GM18909 (cell line): ENCODE measurements at regions not wholly inside any gene's neighbourhood (a gene's known extent, or its start where the extent isn't known, plus 50 kb on each side); places are given as distances from the start of the nearest gene placed in this dataset.
"Not testable (repeated sequence)": the region's sequence is repeated elsewhere in the genome, so short reads cannot be mapped to it uniquely, and the experiment has no call there.

Experiments used
- ATAC-seq: cut with Tn5 transposase; IDR thresholded peaks from one replicate; pipeline ENCODE4 v1.9.1; 2021; ENCODE audit warnings: mild to moderate bottlenecking; ENCODE audit not compliant: unreplicated experiment, poor library complexity

GRCh38 chr3:20846066-20846465, 660.1 kb upstream of the SGO1 start:
- ATAC-seq = no peak

DNA sequence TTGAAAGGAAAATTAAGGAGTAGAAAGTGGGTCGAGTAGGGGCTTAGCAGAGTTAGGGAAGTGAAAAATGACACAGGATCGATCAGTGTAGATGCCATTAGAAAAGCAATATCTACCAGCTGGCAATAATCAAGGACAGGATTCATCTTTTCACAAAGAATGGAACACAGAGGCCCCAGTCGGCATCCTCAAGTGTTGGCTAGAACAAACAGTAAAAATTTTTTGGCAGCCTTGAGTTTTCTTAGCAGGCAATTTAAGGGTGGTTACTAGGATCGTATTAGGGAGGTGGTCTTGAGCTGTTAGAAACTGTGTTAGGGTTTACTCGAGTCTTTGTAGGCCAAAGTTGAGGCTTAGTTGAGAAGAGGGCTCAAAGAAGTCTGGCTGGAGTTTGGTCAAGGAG, 658.8 kb upstream of the SGO1 start:
- ATAC-seq = no peak

GRCh38 chr3:20842594-20843436, 656.8 kb upstream of the SGO1 start:
- ATAC-seq = no peak

- no peak for ATAC-seq
These were observed 656.0 kb upstream of the SGO1 start for GRCh38 chr3:20842002-20842401.

- ATAC-seq = no peak
These were observed 651.8 kb upstream of the SGO1 start for GRCh38 chr3:20837676-20838302.

GRCh38 chr3:20836801-20837200, 650.8 kb upstream of the SGO1 start:
- ATAC-seq = no peak

DNA sequence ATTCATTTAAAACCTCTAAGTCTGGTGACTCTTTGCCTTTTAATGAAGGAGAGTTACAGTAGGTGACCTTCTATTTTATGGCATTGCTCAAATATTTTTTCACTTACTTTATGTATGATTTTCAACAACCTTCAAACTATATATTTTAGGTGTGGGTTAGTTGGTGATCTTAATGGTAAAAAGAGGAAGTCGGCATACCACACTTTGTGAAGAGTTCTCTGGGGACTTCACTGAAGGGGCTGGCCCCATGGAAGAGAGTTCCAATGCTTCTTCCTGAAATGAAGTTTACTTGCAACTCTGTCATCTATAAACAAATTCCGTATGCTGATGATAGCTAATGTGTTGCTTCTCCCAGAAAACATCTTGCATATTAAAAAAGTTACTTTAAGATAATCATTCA, 647.0 kb upstream of the SGO1 start:
- no peak for ATAC-seq

- ATAC-seq = no peak
These were observed 636.2 kb upstream of the SGO1 start for GRCh38 chr3:20822251-20822650.

DNA sequence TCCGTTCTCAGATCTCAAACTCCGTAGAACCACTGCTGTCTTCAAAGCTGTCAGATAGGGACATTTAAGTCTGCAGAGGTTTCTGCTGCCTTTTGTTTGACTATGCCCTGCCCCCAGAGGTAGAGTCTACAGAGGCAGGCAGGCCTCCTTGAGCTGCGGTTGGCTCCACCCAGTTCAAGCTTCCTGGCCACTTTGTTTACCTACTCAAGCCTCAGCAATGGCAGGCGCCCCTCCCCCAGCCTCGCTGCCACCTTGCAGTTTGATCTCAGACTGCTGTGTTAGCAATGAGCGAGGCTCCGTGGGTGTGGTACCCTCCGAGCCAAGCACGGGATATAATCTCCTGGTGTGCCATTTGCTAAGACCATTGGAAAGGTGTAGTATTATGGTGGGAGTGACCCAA, 634.9 kb upstream of the SGO1 start:
- not testable (repeated sequence) for ATAC-seq

GRCh38 chr3:20811631-20812030, 625.6 kb upstream of the SGO1 start:
- ATAC-seq = no peak

DNA sequence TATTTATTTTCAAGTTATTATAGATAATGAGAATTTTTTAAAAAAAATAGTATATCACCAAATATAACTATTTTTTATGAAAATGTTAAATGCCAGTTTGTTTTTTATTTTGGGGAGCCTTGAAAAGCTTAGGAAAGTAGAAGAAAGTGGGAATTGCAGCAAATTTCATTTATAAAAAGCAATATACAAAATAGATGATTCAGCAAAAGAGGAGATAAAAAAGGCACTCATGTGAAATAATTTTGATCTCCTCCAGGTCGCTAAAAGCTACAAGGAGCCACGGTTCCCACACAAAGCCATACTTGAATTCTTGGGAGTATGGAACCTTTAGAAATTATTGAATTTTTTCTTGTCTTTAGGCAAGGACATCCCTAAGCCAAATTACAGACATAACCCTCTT, 625.0 kb upstream of the SGO1 start:
- no peak for ATAC-seq

DNA sequence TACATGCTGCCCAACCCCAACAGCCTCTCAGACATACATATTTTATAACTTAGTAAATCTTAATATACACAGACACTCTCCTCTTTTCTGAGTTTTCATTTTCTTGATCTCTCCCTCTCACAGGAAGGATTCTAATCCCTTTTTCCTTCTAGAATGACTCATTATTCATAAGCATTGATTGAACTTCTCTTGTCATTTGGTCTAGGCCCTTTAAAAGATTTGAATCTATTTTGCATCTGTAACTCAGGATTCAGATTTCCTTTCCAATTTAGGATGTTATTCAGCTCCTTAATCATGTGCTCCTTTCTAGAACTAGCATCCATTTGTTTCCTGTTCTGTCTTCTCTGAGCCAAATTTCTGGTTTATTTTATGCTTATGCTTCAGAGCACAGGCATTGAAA, 624.5 kb upstream of the SGO1 start:
- no peak for ATAC-seq

DNA sequence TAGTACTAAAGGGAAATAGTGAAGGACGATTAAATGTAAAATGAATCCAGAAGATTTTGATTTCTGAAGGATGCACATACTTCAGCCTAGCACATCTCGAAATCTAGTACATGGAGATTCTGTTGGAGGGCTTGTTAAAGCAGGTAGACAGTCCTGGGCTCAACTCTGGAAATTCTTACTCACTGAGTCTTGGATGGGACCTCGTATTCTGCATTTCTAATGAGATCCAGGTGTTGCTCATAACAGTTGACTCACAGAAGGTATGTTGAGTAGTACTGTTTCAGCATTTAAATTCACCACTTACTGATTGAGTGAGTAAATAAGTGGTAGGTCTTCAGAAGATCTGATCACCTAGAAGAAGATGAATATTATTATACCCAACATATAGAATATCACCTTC, 623.4 kb upstream of the SGO1 start:
- no peak for ATAC-seq

GRCh38 chr3:20808864-20809263, 622.9 kb upstream of the SGO1 start:
- ATAC-seq = no peak

- ATAC-seq = no peak
These were observed 612.7 kb upstream of the SGO1 start for GRCh38 chr3:20798666-20799065.

GRCh38 chr3:20787005-20787404, 601.0 kb upstream of the SGO1 start:
- no peak for ATAC-seq

- ATAC-seq = no peak
These were observed 590.7 kb upstream of the SGO1 start for GRCh38 chr3:20776692-20777091.

GRCh38 chr3:20776286-20776685, 590.3 kb upstream of the SGO1 start:
- no peak for ATAC-seq

DNA sequence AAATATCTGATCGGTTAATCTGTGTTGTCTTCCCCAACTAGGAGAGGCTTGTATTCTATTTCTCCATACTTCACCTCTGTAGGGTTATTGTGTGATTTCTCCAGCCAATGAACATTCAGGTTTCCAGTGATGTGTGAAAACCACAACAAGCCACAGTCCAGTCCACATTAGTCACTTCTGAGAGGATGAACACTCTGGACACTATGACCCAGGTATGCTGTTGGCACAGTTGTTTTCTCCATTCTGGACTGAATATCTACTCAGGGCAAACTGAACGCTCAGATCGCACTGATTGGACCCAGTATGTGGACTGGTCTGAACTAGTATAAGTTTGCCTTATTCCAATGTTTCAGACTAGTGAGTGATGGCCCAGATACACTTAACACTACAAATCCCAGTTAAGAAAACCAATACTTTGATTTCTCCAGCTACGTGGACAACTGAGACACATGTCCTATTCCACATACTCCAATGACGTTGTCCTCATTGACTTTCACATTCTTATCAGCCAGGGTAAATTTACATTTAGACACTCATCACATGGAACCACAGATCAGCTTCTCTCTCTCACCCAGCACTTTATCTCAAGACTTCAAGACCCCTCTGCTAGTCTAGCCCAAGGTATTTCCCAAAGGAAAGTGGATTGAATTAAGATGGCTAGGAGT, 587.4 kb upstream of the SGO1 start:
- no peak for ATAC-seq

DNA sequence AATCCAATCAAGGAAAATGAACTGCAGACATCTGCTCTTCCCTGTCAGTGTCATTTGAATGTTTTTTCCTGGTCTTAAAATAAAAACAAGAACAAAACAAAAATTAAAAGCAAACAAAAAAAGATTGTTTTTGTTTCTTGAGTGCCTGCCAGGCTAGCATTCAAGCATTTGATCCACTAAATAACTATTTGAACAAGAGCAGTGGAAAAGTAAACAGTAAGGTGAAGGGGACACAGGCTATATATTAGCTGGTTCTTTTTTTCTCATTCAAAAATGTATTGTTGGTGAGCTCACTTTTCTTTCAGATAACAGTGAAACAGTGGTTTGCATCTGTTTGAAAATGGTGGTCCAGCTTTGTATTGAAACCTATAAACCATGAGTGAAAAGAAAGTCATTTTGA, 586.9 kb upstream of the SGO1 start:
- ATAC-seq = no peak

- no peak for ATAC-seq
These were observed 583.4 kb upstream of the SGO1 start for GRCh38 chr3:20769430-20769829.
